Spleen (tissue), 7 donors: ENCODE measurements at regions not wholly inside any gene's neighbourhood (a gene's known extent, or its start where the extent isn't known, plus 50 kb on each side); places are given as distances from the start of the nearest gene placed in this dataset.

Experiments
- POLR2A ChIP-seq, 3 donors: fragments of 450-650 bp; IDR thresholded peaks; one replicate each; pipeline ENCODE4 v1.5.1; 2017; ENCODE audit warnings: antibody characterized with exemption in 3 of 3, mild to moderate bottlenecking in 1 of 3
- POLR2AphosphoS5 ChIP-seq, 3 donors: sonication (generic); formaldehyde crosslinking; IDR thresholded peaks; one replicate each; pipeline ENCODE4 v1.5.1; 2017; ENCODE audit warnings: antibody characterized with exemption in 3 of 3
- TF ChIP-seq, protein P1 (sequence below), 11 experiments: fragments of 200-600 bp in 7 of 11; fragments of 450-650 bp in 4 of 11; sonication (generic) in 4 of 11; IDR thresholded peaks in 8 of 11; conservative IDR thresholded peaks in 3 of 11; 1 replicate in 7 of 11; 2 replicates in 4 of 11; pipeline versions ENCODE4 v1.4.0 to v1.8.0; 2016 to 2021; ENCODE audit warnings: antibody characterized with exemption in 11 of 11, inconsistent platforms in 4 of 11, mild to moderate bottlenecking in 1 of 11
- donor health status: DM: no; HTN: no; CAD: no; lungs with moderate emphysema.
- donor health status: DM: no; HTN: no; CAD: no.
- donor health status: DM: no; HTN: no; CAD: no.

GRCh38 chrX:130990723-130991122 is 67.4 kb upstream of the ARHGAP36 start:
- TF ChIP-seq, protein P1, sequence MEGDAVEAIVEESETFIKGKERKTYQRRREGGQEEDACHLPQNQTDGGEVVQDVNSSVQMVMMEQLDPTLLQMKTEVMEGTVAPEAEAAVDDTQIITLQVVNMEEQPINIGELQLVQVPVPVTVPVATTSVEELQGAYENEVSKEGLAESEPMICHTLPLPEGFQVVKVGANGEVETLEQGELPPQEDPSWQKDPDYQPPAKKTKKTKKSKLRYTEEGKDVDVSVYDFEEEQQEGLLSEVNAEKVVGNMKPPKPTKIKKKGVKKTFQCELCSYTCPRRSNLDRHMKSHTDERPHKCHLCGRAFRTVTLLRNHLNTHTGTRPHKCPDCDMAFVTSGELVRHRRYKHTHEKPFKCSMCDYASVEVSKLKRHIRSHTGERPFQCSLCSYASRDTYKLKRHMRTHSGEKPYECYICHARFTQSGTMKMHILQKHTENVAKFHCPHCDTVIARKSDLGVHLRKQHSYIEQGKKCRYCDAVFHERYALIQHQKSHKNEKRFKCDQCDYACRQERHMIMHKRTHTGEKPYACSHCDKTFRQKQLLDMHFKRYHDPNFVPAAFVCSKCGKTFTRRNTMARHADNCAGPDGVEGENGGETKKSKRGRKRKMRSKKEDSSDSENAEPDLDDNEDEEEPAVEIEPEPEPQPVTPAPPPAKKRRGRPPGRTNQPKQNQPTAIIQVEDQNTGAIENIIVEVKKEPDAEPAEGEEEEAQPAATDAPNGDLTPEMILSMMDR (IDR thresholded peaks at IDR 0.05 in 8 of 11, conservative IDR thresholded peaks at IDR 0.05 in 3 of 11), result no peak
- TF ChIP-seq POLR2AphosphoS5 (IDR thresholded peaks at IDR 0.05), result no peak
- TF ChIP-seq POLR2A (IDR thresholded peaks at IDR 0.05), result no peak
